ENCODE measurements at regions not wholly inside any gene's neighbourhood (a gene's known extent, or its start where the extent isn't known, plus 50 kb on each side); places are given as distances from the start of the nearest gene placed in this dataset.
A peak's percentile ranks its signal among the peaks of the same experiment; 100 is the strongest.

GRCh38 chr9:118003240-118003639 is 299.0 kb downstream of the TLR4 start:
- no peaks in the 10 kb centered on the region for H3K36me3 ChIP-seq (ENCODE audit: insufficient read depth)
- H3K79me2 ChIP-seq (replicated peaks; ENCODE audit: insufficient read depth): no peaks in the 10 kb centered on the region
- no peaks in the 10 kb centered on the region for H3F3A ChIP-seq (replicated peaks; ENCODE audit: low read depth)
- no peak overlapping the region for H3K4me3 ChIP-seq
- no peak overlapping the region for H2AFZ ChIP-seq
- DNase-seq (ENCODE audit: low spot score): peak; percentile 43
- H4K20me1 ChIP-seq (replicated peaks; ENCODE audit: insufficient read depth): no peaks in the 10 kb centered on the region
- H3K27ac ChIP-seq (ENCODE audit: low read depth): no peak overlapping the region
- TF ChIP-seq CTCF (conservative IDR thresholded peaks at IDR 0.05; ENCODE audit: low read depth in 2 of 2) (0 out of 4 replicates have a peak, but pooled peaks of 1 of the 2 experiments have one; percentile 8), JUNB (IDR thresholded peaks at IDR 0.05; ENCODE audit: unreplicated experiment) (no peak)
- 0 out of 2 replicates have a peak overlapping the region, but pooled peaks have one; percentile 13 for H3K27ac Mint-ChIP-seq
- H3K36me3 Mint-ChIP-seq (ENCODE audit: low read depth): no peaks in the 10 kb centered on the region; the same call in 2 of the 3 replicates
- H3K27me3 Mint-ChIP-seq (ENCODE audit: insufficient read depth, low read depth, poor library complexity): peaks cover 4% of the 10 kb centered on the region
- H3K9me3 Mint-ChIP-seq: peaks cover 51% of the 10 kb centered on the region
- no peaks in the 10 kb centered on the region for H3K27me3 ChIP-seq (ENCODE audit: insufficient read depth)
- no peak overlapping the region for H3K4me3 Mint-ChIP-seq
- ATAC-seq: peak; percentile 71
- H3K4me1 Mint-ChIP-seq: no peaks in the 10 kb centered on the region; the same call in 2 of the 3 replicates
- H3K4me2 ChIP-seq: no peak overlapping the region
- no peaks in the 10 kb centered on the region for H3K9me2 ChIP-seq (ENCODE audit: insufficient read depth)
- H3K4me1 ChIP-seq (ENCODE audit: insufficient read depth): peaks cover 3% of the 10 kb centered on the region; the same call in 1 of the 2 replicates

- Histone ChIP-seq H3K27me3 (ENCODE audit: insufficient read depth) (no peaks in the 10 kb centered on the region), H3K4me2 (no peak overlapping the region), H3K79me2 (replicated peaks; ENCODE audit: insufficient read depth) (no peaks in the 10 kb centered on the region), H2AFZ (peak overlapping the region; percentile 11), H3K4me3 (no peak overlapping the region), H3K27ac (ENCODE audit: low read depth) (no peak overlapping the region), H3F3A (replicated peaks; ENCODE audit: low read depth) (no peaks in the 10 kb centered on the region), H3K9me2 (ENCODE audit: insufficient read depth) (no peaks in the 10 kb centered on the region), H3K36me3 (ENCODE audit: insufficient read depth) (no peaks in the 10 kb centered on the region), H3K4me1 (ENCODE audit: insufficient read depth) (peaks cover 26% of the 10 kb centered on the region), H4K20me1 (replicated peaks; ENCODE audit: insufficient read depth) (no peaks in the 10 kb centered on the region)
- ATAC-seq (no peak), DNase-seq (ENCODE audit: low spot score) (no peak)
- peaks cover 20% of the 10 kb centered on the region for H3K4me1 Mint-ChIP-seq
- peaks cover 41% of the 10 kb centered on the region for H3K9me3 Mint-ChIP-seq
- no peaks in the 10 kb centered on the region; the same call in 2 of the 3 replicates for H3K36me3 Mint-ChIP-seq (ENCODE audit: low read depth)
- H3K27me3 Mint-ChIP-seq (ENCODE audit: insufficient read depth, low read depth, poor library complexity): peaks cover 4% of the 10 kb centered on the region
- no peak overlapping the region for H3K27ac Mint-ChIP-seq
- H3K4me3 Mint-ChIP-seq: no peak overlapping the region
- TF ChIP-seq ETS1 (IDR thresholded peaks at IDR 0.05): no peak
- no peak for TF ChIP-seq JUNB (IDR thresholded peaks at IDR 0.05; ENCODE audit: unreplicated experiment)
- no peak for TF ChIP-seq POLR2AphosphoS5 (IDR thresholded peaks at IDR 0.05; ENCODE audit: low read depth)
These were observed 304.0 kb downstream of the TLR4 start for GRCh38 chr9:118008246-118008645.

- Histone ChIP-seq H3K4me2 (peak overlapping the region; percentile 27; the same call in 1 of the 2 replicates), H3K79me2 (replicated peaks; ENCODE audit: insufficient read depth) (no peaks in the 10 kb centered on the region), H3F3A (replicated peaks; ENCODE audit: low read depth) (no peaks in the 10 kb centered on the region), H3K4me3 (no peak overlapping the region), H3K27me3 (ENCODE audit: insufficient read depth) (no peaks in the 10 kb centered on the region), H3K27ac (ENCODE audit: low read depth) (no peak overlapping the region), H3K9me2 (ENCODE audit: insufficient read depth) (no peaks in the 10 kb centered on the region), H3K36me3 (ENCODE audit: insufficient read depth) (no peaks in the 10 kb centered on the region), H3K4me1 (ENCODE audit: insufficient read depth) (peaks cover 26% of the 10 kb centered on the region), H2AFZ (no peak overlapping the region), H4K20me1 (replicated peaks; ENCODE audit: insufficient read depth) (no peaks in the 10 kb centered on the region)
- DNase-seq (ENCODE audit: low spot score) (peak; percentile 63), ATAC-seq (peak; percentile 88)
- Mint-ChIP-seq H3K27me3 (ENCODE audit: insufficient read depth, low read depth, poor library complexity) (peaks cover 4% of the 10 kb centered on the region), H3K4me3 (peak overlapping the region; percentile 9; the same call in 1 of the 3 replicates), H3K27ac (no peak overlapping the region), H3K36me3 (ENCODE audit: low read depth) (no peaks in the 10 kb centered on the region), H3K9me3 (peaks cover 51% of the 10 kb centered on the region), H3K4me1 (peaks cover 20% of the 10 kb centered on the region)
- TF ChIP-seq EZH2phosphoT487 (IDR thresholded peaks at IDR 0.05; ENCODE audit: unreplicated experiment) (no peak), NANOG (IDR thresholded peaks at IDR 0.05; ENCODE audit: borderline replicate concordance) (no peak), CREB1 (CRISPR knock-in tag; IDR thresholded peaks at IDR 0.05; ENCODE audit: low read depth) (no peak), ZNF114 (CRISPR knock-in tag; IDR thresholded peaks at IDR 0.05) (no peak), ETS1 (IDR thresholded peaks at IDR 0.05) (no peak)
These were observed 305.4 kb downstream of the TLR4 start for GRCh38 chr9:118009614-118010013.

Data from GM23338 (cell line).